ENCODE measurements at regions not wholly inside any gene's neighbourhood (a gene's known extent, or its start where the extent isn't known, plus 50 kb on each side); places are given as distances from the start of the nearest gene placed in this dataset.

DNA sequence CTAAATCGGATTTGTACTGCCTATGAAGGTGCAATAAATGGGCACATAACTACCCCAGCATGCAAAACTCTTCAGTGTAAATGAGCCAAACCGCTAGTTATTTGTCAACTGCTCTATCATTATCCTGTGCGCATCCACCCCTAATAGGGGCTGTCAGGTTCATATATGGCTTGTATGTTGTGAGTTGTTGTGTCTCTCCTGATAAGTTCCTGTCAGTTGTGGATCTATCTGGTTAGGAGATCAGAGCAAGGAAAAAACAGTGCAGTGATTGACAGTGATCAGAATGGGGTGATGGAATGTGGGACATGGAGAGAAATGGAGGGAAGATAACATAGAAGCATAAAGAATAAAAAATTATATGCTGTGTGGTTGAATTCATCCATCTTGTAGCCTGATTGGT, 686.9 kb upstream of the ID4 start:
- intact Hi-C loops (cut with micrococcal nuclease), result no loop called here
- H3K4me2 ChIP-seq (ENCODE audit: insufficient read depth, low read length), result no peak overlapping the region
- TF ChIP-seq, protein P1, sequence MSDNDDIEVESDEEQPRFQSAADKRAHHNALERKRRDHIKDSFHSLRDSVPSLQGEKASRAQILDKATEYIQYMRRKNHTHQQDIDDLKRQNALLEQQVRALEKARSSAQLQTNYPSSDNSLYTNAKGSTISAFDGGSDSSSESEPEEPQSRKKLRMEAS (IDR thresholded peaks at IDR 0.05; ENCODE audit: insufficient read depth, insufficient read length), result no peak
- no peak for TF ChIP-seq JUN (IDR thresholded peaks at IDR 0.05; ENCODE audit: borderline replicate concordance, insufficient read depth, insufficient read length, low read depth)
- TF ChIP-seq MYC (IDR thresholded peaks at IDR 0.05; ENCODE audit: low read depth, low read length), result no peak
- no peak for TF ChIP-seq POLR2A (IDR thresholded peaks at IDR 0.05; ENCODE audit: low read depth, low read length)
- TF ChIP-seq, protein P2, sequence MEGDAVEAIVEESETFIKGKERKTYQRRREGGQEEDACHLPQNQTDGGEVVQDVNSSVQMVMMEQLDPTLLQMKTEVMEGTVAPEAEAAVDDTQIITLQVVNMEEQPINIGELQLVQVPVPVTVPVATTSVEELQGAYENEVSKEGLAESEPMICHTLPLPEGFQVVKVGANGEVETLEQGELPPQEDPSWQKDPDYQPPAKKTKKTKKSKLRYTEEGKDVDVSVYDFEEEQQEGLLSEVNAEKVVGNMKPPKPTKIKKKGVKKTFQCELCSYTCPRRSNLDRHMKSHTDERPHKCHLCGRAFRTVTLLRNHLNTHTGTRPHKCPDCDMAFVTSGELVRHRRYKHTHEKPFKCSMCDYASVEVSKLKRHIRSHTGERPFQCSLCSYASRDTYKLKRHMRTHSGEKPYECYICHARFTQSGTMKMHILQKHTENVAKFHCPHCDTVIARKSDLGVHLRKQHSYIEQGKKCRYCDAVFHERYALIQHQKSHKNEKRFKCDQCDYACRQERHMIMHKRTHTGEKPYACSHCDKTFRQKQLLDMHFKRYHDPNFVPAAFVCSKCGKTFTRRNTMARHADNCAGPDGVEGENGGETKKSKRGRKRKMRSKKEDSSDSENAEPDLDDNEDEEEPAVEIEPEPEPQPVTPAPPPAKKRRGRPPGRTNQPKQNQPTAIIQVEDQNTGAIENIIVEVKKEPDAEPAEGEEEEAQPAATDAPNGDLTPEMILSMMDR (IDR thresholded peaks at IDR 0.05; ENCODE audit: extremely low read depth in 1 of 2, insufficient read depth in 1 of 2, low read depth in 1 of 2, low read length in 2 of 2), result no peak
- no peak for TF ChIP-seq EZH2 (IDR thresholded peaks at IDR 0.05; ENCODE audit: borderline replicate concordance, low read depth, low read length, severe bottlenecking)
- no peak for TF ChIP-seq FOS (IDR thresholded peaks at IDR 0.05; ENCODE audit: borderline replicate concordance, insufficient read depth, low read length)
- TF ChIP-seq POLR2AphosphoS5 (IDR thresholded peaks at IDR 0.05; ENCODE audit: insufficient read depth, low read depth, low read length), result no peak
- TF ChIP-seq GATA2 (IDR thresholded peaks at IDR 0.05; ENCODE audit: insufficient read depth, insufficient read length, low read depth, low read length), result no peak
- no peaks in the 10 kb centered on the region for H3K4me1 ChIP-seq (ENCODE audit: control insufficient read depth, extremely low read depth, insufficient read depth, low read length)
- H3K9me1 ChIP-seq (replicated peaks; ENCODE audit: control insufficient read depth, extremely low read depth, insufficient read depth, low read length), result no peaks in the 10 kb centered on the region
- H4K20me1 ChIP-seq (replicated peaks; ENCODE audit: control insufficient read depth, extremely low read depth, insufficient read depth, low read length), result no peaks in the 10 kb centered on the region
- FAIRE-seq, result no peak
- no peak overlapping the region for H3K27ac ChIP-seq (ENCODE audit: insufficient read depth, low read depth, low read length)
- H3K9ac ChIP-seq (replicated peaks; ENCODE audit: extremely low read depth, insufficient read depth, low read length), result no peak overlapping the region
- H3K27me3 ChIP-seq (ENCODE audit: control insufficient read depth in 2 of 2, insufficient read depth in 2 of 2, low read length in 2 of 2), result no peaks in the 10 kb centered on the region
- dilution Hi-C loops (cut with MboI; ENCODE audit: extremely low pct_ligation_motif_present, low sequenced_read_pairs), result no loop called here
- peaks cover 2% of the 10 kb centered on the region for H3K9me3 ChIP-seq (replicated peaks; ENCODE audit: control insufficient read depth, insufficient read depth, low read length)
- no TSS peak for BruUV-seq (replicated peaks)
- H2AFZ ChIP-seq (ENCODE audit: low read depth, low read length), result no peak overlapping the region
- DNase-seq (ENCODE audit: low read depth, low spot score), result no peak
- ChIA-PET CTCF (no interaction called here), POLR2A (no interaction called here)
- H3K4me3 ChIP-seq (replicated peaks in 1 of 3; ENCODE audit: insufficient read depth in 1 of 3, low read depth in 1 of 3, low read length in 3 of 3), result no peak overlapping the region
- no peaks in the 10 kb centered on the region for H3K36me3 ChIP-seq (ENCODE audit: control insufficient read depth in 2 of 2, extremely low read depth in 1 of 2, insufficient read depth in 2 of 2, low read length in 2 of 2)
- no peaks in the 10 kb centered on the region for H3K79me2 ChIP-seq (ENCODE audit: control insufficient read depth, insufficient read depth, low read length)

Measured in endothelial cell of umbilical vein (primary cell).